ENCODE measurements at regions not wholly inside any gene's neighbourhood (a gene's known extent, or its start where the extent isn't known, plus 50 kb on each side); places are given as distances from the start of the nearest gene placed in this dataset.
"Not testable (repeated sequence)": the region's sequence is repeated elsewhere in the genome, so short reads cannot be mapped to it uniquely, and the experiment has no call there.

- Histone ChIP-seq H3K9me3 (no peaks in the 10 kb centered on the region), H3K27ac (no peak overlapping the region), H3K4me1 (no peaks in the 10 kb centered on the region), H3K36me3 (no peaks in the 10 kb centered on the region), H3K4me3 (no peak overlapping the region), H3K27me3 (no peaks in the 10 kb centered on the region)
- ATAC-seq = no peak
- intact Hi-C loops (cut with DNase I) = loop anchor here in 1 of 10 donors (2.0 kb wide), 1 partner anchor 23 kb away; no protein-coding TSS in a partner anchor
- TF ChIP-seq CTCF (IDR thresholded peaks at IDR 0.05) = no peak
- DNase-seq = no peak
- WGBS, 2 donors = 71 to 73% methylated on average over 4 of the region's 4 CpGs
Measured at GRCh38 chr4:10232114-10232513, 115.5 kb upstream of the WDR1 start.

- no peak for TF ChIP-seq CTCF (IDR thresholded peaks at IDR 0.05)
- H3K4me1 ChIP-seq = no peaks in the 10 kb centered on the region
- intact Hi-C loops (cut with DNase I) = no loop called here
- H3K27me3 ChIP-seq = no peaks in the 10 kb centered on the region
- WGBS, 2 donors = 73 to 85% methylated on average over 3 of the region's 3 CpGs
- no peaks in the 10 kb centered on the region for H3K36me3 ChIP-seq
- no peak overlapping the region for H3K4me3 ChIP-seq
- H3K27ac ChIP-seq = no peak overlapping the region
- no peaks in the 10 kb centered on the region for H3K9me3 ChIP-seq
- no peak for ATAC-seq
- no peak for DNase-seq
Measured at GRCh38 chr4:10226756-10227155, 110.2 kb upstream of the WDR1 start.

GRCh38 chr4:10225096-10225495, 108.5 kb upstream of the WDR1 start:
- no peak for DNase-seq
- no peaks in the 10 kb centered on the region for H3K36me3 ChIP-seq
- no peak for TF ChIP-seq CTCF (IDR thresholded peaks at IDR 0.05)
- H3K9me3 ChIP-seq = no peaks in the 10 kb centered on the region
- no peaks in the 10 kb centered on the region for H3K4me1 ChIP-seq
- no peak overlapping the region for H3K4me3 ChIP-seq
- H3K27ac ChIP-seq = no peak overlapping the region
- no peaks in the 10 kb centered on the region for H3K27me3 ChIP-seq
- intact Hi-C loops (cut with DNase I) = no loop called here
- ATAC-seq = no peak

DNA sequence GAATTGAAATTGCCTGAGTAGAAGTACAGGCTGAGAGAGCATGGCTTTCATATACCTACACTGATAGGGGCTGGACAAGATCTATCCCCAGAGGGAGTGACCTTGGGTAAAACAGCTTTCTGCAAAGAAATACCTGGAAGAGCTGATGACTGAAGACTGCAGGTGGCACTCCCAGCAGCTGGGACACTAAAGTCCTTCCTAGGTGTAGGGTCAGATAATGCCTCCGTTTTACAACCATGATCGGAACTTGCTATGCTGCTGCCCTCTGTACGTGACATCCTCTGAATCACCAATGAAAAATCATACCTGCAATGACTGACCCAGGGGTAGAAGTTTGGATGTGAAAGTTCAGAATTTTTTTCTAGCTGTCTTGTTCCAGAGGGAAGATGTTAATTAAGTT, 107.2 kb upstream of the WDR1 start:
- Histone ChIP-seq H3K27me3 (no peaks in the 10 kb centered on the region), H3K36me3 (no peaks in the 10 kb centered on the region), H3K9me3 (no peaks in the 10 kb centered on the region), H3K4me3 (no peak overlapping the region), H3K4me1 (no peaks in the 10 kb centered on the region), H3K27ac (no peak overlapping the region)
- 91 to 94% methylated on average over 3 of the region's 3 CpGs for WGBS, 2 donors
- TF ChIP-seq CTCF (IDR thresholded peaks at IDR 0.05) = no peak
- intact Hi-C loops (cut with DNase I) = no loop called here
- DNase-seq = no peak
- no peak for ATAC-seq

- H3K27me3 ChIP-seq; DNase-seq; ATAC-seq; H3K9me3 ChIP-seq; H3K36me3 ChIP-seq; H3K4me3 ChIP-seq; H3K27ac ChIP-seq; intact Hi-C loops (cut with DNase I); H3K4me1 ChIP-seq: not testable (repeated sequence)
- 59 to 94% methylated on average over 3 of the region's 3 CpGs for WGBS, 2 donors
Measured at GRCh38 chr4:10213481-10213880, 96.9 kb upstream of the WDR1 start.
